ENCODE measurements at regions not wholly inside any gene's neighbourhood (a gene's known extent, or its start where the extent isn't known, plus 50 kb on each side); places are given as distances from the start of the nearest gene placed in this dataset.

DNA sequence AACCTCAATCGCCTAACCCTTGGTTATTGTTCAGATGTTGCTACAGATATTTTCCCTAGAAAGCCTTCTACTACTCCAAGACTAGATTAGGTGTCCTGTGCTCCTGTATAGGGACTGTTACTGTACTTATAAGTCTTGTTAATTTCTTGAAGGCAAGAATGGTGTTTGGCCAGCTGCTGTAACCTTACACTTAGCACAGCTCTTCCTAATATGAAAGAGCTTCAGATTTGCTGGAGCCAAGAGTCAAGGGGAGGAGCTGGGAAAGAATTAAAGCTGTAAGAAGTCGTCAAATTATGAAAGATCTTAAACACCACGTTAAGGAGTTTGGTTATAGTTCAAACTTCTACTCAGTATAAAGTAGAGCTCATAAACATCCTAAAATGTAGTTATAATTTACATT is 245.9 kb upstream of the TLL1 start (continued):
- TF ChIP-seq, protein P1, sequence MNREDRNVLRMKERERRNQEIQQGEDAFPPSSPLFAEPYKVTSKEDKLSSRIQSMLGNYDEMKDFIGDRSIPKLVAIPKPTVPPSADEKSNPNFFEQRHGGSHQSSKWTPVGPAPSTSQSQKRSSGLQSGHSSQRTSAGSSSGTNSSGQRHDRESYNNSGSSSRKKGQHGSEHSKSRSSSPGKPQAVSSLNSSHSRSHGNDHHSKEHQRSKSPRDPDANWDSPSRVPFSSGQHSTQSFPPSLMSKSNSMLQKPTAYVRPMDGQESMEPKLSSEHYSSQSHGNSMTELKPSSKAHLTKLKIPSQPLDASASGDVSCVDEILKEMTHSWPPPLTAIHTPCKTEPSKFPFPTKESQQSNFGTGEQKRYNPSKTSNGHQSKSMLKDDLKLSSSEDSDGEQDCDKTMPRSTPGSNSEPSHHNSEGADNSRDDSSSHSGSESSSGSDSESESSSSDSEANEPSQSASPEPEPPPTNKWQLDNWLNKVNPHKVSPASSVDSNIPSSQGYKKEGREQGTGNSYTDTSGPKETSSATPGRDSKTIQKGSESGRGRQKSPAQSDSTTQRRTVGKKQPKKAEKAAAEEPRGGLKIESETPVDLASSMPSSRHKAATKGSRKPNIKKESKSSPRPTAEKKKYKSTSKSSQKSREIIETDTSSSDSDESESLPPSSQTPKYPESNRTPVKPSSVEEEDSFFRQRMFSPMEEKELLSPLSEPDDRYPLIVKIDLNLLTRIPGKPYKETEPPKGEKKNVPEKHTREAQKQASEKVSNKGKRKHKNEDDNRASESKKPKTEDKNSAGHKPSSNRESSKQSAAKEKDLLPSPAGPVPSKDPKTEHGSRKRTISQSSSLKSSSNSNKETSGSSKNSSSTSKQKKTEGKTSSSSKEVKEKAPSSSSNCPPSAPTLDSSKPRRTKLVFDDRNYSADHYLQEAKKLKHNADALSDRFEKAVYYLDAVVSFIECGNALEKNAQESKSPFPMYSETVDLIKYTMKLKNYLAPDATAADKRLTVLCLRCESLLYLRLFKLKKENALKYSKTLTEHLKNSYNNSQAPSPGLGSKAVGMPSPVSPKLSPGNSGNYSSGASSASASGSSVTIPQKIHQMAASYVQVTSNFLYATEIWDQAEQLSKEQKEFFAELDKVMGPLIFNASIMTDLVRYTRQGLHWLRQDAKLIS (CRISPR knock-in tag; IDR thresholded peaks at IDR 0.05; ENCODE audit: borderline replicate concordance): no peak
- TF ChIP-seq, protein P2, sequence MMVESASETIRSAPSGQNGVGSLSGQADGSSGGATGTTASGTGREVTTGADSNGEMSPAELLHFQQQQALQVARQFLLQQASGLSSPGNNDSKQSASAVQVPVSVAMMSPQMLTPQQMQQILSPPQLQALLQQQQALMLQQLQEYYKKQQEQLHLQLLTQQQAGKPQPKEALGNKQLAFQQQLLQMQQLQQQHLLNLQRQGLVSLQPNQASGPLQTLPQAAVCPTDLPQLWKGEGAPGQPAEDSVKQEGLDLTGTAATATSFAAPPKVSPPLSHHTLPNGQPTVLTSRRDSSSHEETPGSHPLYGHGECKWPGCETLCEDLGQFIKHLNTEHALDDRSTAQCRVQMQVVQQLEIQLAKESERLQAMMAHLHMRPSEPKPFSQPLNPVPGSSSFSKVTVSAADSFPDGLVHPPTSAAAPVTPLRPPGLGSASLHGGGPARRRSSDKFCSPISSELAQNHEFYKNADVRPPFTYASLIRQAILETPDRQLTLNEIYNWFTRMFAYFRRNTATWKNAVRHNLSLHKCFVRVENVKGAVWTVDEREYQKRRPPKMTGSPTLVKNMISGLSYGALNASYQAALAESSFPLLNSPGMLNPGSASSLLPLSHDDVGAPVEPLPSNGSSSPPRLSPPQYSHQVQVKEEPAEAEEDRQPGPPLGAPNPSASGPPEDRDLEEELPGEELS (CRISPR knock-in tag; IDR thresholded peaks at IDR 0.05): no peak
- TF ChIP-seq, protein P3, sequence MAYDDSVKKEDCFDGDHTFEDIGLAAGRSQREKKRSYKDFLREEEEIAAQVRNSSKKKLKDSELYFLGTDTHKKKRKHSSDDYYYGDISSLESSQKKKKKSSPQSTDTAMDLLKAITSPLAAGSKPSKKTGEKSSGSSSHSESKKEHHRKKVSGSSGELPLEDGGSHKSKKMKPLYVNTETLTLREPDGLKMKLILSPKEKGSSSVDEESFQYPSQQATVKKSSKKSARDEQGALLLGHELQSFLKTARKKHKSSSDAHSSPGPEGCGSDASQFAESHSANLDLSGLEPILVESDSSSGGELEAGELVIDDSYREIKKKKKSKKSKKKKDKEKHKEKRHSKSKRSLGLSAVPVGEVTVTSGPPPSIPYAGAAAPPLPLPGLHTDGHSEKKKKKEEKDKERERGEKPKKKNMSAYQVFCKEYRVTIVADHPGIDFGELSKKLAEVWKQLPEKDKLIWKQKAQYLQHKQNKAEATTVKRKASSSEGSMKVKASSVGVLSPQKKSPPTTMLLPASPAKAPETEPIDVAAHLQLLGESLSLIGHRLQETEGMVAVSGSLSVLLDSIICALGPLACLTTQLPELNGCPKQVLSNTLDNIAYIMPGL (CRISPR knock-in tag; IDR thresholded peaks at IDR 0.05): no peak
- TF ChIP-seq, protein P4, sequence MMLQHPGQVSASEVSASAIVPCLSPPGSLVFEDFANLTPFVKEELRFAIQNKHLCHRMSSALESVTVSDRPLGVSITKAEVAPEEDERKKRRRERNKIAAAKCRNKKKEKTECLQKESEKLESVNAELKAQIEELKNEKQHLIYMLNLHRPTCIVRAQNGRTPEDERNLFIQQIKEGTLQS (CRISPR knock-in tag; conservative IDR thresholded peaks at IDR 0.05): no peak
- TF ChIP-seq PRRX2 (CRISPR knock-in tag; IDR thresholded peaks at IDR 0.05) (no peak), ATF1 (CRISPR knock-in tag; IDR thresholded peaks at IDR 0.05) (no peak)

DNA sequence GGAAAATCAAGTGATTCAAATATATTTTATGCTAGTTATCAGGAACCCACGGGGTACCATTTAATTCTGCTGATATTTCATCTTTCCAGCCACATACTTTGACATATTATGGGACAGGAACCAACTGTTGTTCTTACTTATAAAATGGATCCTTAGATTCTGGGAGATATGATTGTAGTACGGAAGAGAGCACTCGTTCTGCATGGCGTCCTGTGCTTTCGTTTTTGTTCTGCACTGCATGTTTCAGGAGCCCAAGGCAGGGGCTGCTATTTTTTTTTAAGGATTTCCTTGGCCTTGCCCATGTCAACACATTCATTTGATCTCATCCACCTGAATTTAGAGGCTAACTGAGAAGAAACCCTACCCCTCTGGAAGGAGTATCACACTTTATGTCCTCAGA is 245.5 kb upstream of the TLL1 start:
- Mint-ChIP-seq H3K9me3 (no peaks in the 10 kb centered on the region), H3K36me3 (no peaks in the 10 kb centered on the region), H3K27me3 (ENCODE audit: low read depth) (no peaks in the 10 kb centered on the region), H3K4me3 (no peak overlapping the region), H3K4me1 (peaks cover 9% of the 10 kb centered on the region), H3K27ac (no peak overlapping the region)
- DNase-seq (ENCODE audit: low spot score) (no peak), ATAC-seq (no peak)
- no peak for TF ChIP-seq ELF4 (CRISPR knock-in tag; IDR thresholded peaks at IDR 0.05; ENCODE audit: low read depth)
- ChIA-PET POLR2A (no interaction called here), CTCF (no interaction called here)

DNA sequence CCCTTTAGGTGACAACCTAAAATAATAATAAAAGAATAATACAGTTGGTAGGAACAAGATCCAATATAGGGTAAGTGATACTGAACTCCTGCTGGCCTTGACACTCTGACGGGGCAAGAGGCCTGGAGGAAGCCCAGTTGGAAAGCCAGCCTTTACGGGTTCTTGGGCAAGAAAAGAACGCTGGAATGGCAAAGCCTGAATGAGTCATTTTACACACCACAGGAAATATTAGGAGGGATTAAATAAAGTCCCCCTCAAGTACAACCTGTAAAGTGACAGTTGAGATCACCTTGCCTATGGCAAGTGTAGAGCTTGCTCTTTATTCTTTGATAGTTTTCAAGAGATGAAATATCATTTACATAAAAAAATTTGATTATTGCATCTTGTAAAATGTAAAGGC is 244.5 kb upstream of the TLL1 start:
- DNase-seq (ENCODE audit: low spot score): no peak
- no peak for ATAC-seq
- ChIA-PET CTCF (no interaction called here), POLR2A (interaction anchor here (0.6 kb wide), 1 partner anchor 94 kb away, joined by 4 read pairs; no protein-coding TSS in a partner anchor)
- Mint-ChIP-seq H3K4me1 (peaks cover 9% of the 10 kb centered on the region), H3K27ac (no peak overlapping the region), H3K9me3 (no peaks in the 10 kb centered on the region), H3K36me3 (no peaks in the 10 kb centered on the region), H3K4me3 (no peak overlapping the region), H3K27me3 (ENCODE audit: low read depth) (no peaks in the 10 kb centered on the region)
- TF ChIP-seq CREB1 (CRISPR knock-in tag; IDR thresholded peaks at IDR 0.05) (no peak), NFATC4 (CRISPR knock-in tag; IDR thresholded peaks at IDR 0.05) (no peak), TP53 (CRISPR knock-in tag; IDR thresholded peaks at IDR 0.05) (no peak), PRRX2 (CRISPR knock-in tag; IDR thresholded peaks at IDR 0.05) (no peak), MYBL2 (CRISPR knock-in tag; IDR thresholded peaks at IDR 0.05) (no peak), GRHL2 (CRISPR knock-in tag; IDR thresholded peaks at IDR 0.05; ENCODE audit: insufficient replicate concordance, severe bottlenecking) (no peak), ZNF671 (CRISPR knock-in tag; IDR thresholded peaks at IDR 0.05) (no peak), ZNF416 (CRISPR knock-in tag; IDR thresholded peaks at IDR 0.05) (no peak), ETV6 (CRISPR knock-in tag; IDR thresholded peaks at IDR 0.05) (no peak), SMAD3 (CRISPR knock-in tag; IDR thresholded peaks at IDR 0.05; ENCODE audit: borderline replicate concordance) (no peak)
- TF ChIP-seq, protein P5, sequence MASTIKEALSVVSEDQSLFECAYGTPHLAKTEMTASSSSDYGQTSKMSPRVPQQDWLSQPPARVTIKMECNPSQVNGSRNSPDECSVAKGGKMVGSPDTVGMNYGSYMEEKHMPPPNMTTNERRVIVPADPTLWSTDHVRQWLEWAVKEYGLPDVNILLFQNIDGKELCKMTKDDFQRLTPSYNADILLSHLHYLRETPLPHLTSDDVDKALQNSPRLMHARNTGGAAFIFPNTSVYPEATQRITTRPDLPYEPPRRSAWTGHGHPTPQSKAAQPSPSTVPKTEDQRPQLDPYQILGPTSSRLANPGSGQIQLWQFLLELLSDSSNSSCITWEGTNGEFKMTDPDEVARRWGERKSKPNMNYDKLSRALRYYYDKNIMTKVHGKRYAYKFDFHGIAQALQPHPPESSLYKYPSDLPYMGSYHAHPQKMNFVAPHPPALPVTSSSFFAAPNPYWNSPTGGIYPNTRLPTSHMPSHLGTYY (CRISPR knock-in tag; IDR thresholded peaks at IDR 0.05): no peak
- TF ChIP-seq, protein P6, sequence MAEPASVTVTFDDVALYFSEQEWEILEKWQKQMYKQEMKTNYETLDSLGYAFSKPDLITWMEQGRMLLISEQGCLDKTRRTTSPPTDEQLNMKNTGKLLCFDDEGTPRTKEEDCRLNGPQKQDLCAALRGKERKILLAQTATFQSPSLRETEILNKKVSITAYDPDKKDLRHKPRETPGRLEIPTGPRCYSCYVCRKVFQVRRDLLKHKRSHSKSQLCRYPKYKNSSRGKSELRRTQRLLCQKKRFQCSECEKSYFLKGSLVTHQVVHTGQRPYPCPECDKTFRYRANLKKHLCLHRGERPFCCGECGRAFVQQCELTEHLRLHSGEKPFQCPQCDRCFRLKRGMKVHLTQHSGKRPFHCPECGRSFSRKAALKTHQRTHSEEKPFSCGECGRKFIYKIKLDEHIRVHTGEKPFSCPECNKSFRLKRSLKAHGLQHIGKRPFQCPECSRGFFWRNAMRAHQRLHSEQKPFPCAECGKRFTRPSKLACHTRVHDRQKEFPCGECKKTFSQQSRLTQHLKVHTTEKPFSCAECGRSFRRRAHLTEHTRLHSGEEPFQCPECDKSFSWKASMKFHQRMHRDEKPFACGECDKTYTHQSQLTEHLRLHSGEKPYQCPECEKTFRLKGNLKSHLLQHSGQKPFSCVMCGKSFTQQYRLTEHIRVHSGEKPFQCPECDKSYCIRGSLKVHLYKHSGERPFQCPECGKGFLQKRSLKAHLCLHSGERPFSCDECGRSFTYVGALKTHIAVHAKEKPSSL (CRISPR knock-in tag; conservative IDR thresholded peaks at IDR 0.05): no peak
- TF ChIP-seq, protein P7, sequence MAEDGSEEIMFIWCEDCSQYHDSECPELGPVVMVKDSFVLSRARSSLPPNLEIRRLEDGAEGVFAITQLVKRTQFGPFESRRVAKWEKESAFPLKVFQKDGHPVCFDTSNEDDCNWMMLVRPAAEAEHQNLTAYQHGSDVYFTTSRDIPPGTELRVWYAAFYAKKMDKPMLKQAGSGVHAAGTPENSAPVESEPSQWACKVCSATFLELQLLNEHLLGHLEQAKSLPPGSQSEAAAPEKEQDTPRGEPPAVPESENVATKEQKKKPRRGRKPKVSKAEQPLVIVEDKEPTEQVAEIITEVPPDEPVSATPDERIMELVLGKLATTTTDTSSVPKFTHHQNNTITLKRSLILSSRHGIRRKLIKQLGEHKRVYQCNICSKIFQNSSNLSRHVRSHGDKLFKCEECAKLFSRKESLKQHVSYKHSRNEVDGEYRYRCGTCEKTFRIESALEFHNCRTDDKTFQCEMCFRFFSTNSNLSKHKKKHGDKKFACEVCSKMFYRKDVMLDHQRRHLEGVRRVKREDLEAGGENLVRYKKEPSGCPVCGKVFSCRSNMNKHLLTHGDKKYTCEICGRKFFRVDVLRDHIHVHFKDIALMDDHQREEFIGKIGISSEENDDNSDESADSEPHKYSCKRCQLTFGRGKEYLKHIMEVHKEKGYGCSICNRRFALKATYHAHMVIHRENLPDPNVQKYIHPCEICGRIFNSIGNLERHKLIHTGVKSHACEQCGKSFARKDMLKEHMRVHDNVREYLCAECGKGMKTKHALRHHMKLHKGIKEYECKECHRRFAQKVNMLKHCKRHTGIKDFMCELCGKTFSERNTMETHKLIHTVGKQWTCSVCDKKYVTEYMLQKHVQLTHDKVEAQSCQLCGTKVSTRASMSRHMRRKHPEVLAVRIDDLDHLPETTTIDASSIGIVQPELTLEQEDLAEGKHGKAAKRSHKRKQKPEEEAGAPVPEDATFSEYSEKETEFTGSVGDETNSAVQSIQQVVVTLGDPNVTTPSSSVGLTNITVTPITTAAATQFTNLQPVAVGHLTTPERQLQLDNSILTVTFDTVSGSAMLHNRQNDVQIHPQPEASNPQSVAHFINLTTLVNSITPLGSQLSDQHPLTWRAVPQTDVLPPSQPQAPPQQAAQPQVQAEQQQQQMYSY (CRISPR knock-in tag; IDR thresholded peaks at IDR 0.05): no peak

All from WTC11 (cell line).